GM12892 (cell line): ENCODE measurements at regions not wholly inside any gene's neighbourhood (a gene's known extent, or its start where the extent isn't known, plus 50 kb on each side); places are given as distances from the start of the nearest gene placed in this dataset.

Experiments used
- POLR2A ChIP-seq: IDR thresholded peaks from 2 replicates; pipeline ENCODE4 v1.6.1; 2011; ENCODE audit warnings: low read depth, low read length, control low read depth
- POLR2AphosphoS5 ChIP-seq: IDR thresholded peaks from 2 replicates; pipeline ENCODE4 v1.6.1; 2011; ENCODE audit warnings: low read depth, low read length, control low read depth
- TAF1 ChIP-seq: IDR thresholded peaks from 2 replicates; pipeline ENCODE4 v1.6.1; 2011; ENCODE audit warnings: low read depth, mild to moderate bottlenecking, control low read depth, low read length, borderline replicate concordance

- TF ChIP-seq POLR2A: no peak
- no peak for TF ChIP-seq POLR2AphosphoS5
- TF ChIP-seq TAF1: no peak
Measured at GRCh38 chr2:41033127-41033526, 581.2 kb upstream of the SLC8A1 start.
